BLaER1 treated with 17β-estradiol and CSF1 and Interleukin-3, amounts not matched to agents 10 nM and 100 nM (cell line): ENCODE measurements at regions not wholly inside any gene's neighbourhood (a gene's known extent, or its start where the extent isn't known, plus 50 kb on each side); places are given as distances from the start of the nearest gene placed in this dataset.

Experiments used
- H3K27ac ChIP-seq, 11 experiments: shearing (Covaris generic); formaldehyde crosslinking; 2 replicates each; pipeline ENCODE4 v1.8.1; 2022
- H3K27me3 ChIP-seq, 11 experiments: shearing (Covaris generic); formaldehyde crosslinking; 2 replicates each; pipeline ENCODE4 v1.8.1; 2022
- H3K36me3 ChIP-seq, 11 experiments: shearing (Covaris generic); formaldehyde crosslinking; 2 replicates each; pipeline ENCODE4 v1.8.1; 2022
- H3K4me1 ChIP-seq, 10 experiments: shearing (Covaris generic); formaldehyde crosslinking; 2 replicates each; pipeline ENCODE4 v1.8.1; 2022
- H3K4me2 ChIP-seq, 11 experiments: shearing (Covaris generic); formaldehyde crosslinking; 2 replicates each; pipeline ENCODE4 v1.8.1; 2022
- H3K4me3 ChIP-seq, 10 experiments: shearing (Covaris generic); formaldehyde crosslinking; 2 replicates each; pipeline ENCODE4 v1.8.1; 2022
- H3K9ac ChIP-seq, 11 experiments: shearing (Covaris generic); formaldehyde crosslinking; 2 replicates each; pipeline ENCODE4 v1.8.1; 2022
- H3K9me3 ChIP-seq, 11 experiments: shearing (Covaris generic); formaldehyde crosslinking; replicated peaks in 1 of 11; 2 replicates each; pipeline ENCODE4 v1.8.1; 2022
- H4K20me1 ChIP-seq, 11 experiments: shearing (Covaris generic); formaldehyde crosslinking; 2 replicates each; pipeline ENCODE4 v1.8.1; 2022
- Cebpa-rat ChIP-seq, 11 experiments: shearing (Covaris generic); IDR thresholded peaks; 2 replicates each; pipeline ENCODE4 v1.8.1; 2022

GRCh38 chr12:75577812-75578211 is 66.4 kb upstream of the KRR1 start:
- Histone ChIP-seq H3K27ac (no peak overlapping the region), H3K4me3 (no peak overlapping the region), H3K9me3 (0 out of 22 replicates have a peak, but pooled peaks cover 0 to under 1% (median 0%) of the 10 kb centered on the region in 11 experiments), H3K36me3 (no peaks in the 10 kb centered on the region), H3K27me3 (no peaks in the 10 kb centered on the region), H3K4me2 (no peak overlapping the region), H3K9ac (no peak overlapping the region), H3K4me1 (peaks cover 0 to 13% (median 3%) of the 10 kb centered on the region in 10 experiments; a peak in 7 of 20 replicates), H4K20me1 (no peaks in the 10 kb centered on the region)
- 0 out of 22 replicates have a peak, but pooled peaks of 1 of the 11 experiments have one; percentile 19 for TF ChIP-seq Cebpa-rat (IDR thresholded peaks at IDR 0.05)

GRCh38 chr12:75571656-75572205 is 60.3 kb upstream of the KRR1 start:
- Histone ChIP-seq H3K27me3 (no peaks in the 10 kb centered on the region), H3K36me3 (no peaks in the 10 kb centered on the region), H3K9me3 (peaks cover 0 to 7% (median 0%) of the 10 kb centered on the region in 11 experiments; a peak in 2 of 22 replicates), H3K27ac (no peak overlapping the region), H3K4me2 (no peak overlapping the region), H4K20me1 (no peaks in the 10 kb centered on the region), H3K4me1 (peaks cover 0 to 7% (median 0%) of the 10 kb centered on the region in 10 experiments; a peak in 4 of 20 replicates), H3K4me3 (no peak overlapping the region), H3K9ac (no peak overlapping the region)
- no peak for TF ChIP-seq Cebpa-rat (IDR thresholded peaks at IDR 0.05)

- no peaks in the 10 kb centered on the region for H4K20me1 ChIP-seq
- H3K4me1 ChIP-seq = peaks cover 0 to 7% (median 0%) of the 10 kb centered on the region in 10 experiments; a peak in 4 of 20 replicates
- peaks cover 2 to 12% (median 4%) of the 10 kb centered on the region in 11 experiments; a peak in 15 of 22 replicates for H3K9me3 ChIP-seq
- H3K27me3 ChIP-seq = no peaks in the 10 kb centered on the region
- H3K36me3 ChIP-seq = no peaks in the 10 kb centered on the region
- H3K4me3 ChIP-seq = no peak overlapping the region
- H3K4me2 ChIP-seq = no peak overlapping the region
- no peak overlapping the region for H3K9ac ChIP-seq
- H3K27ac ChIP-seq = no peak overlapping the region
- TF ChIP-seq Cebpa-rat (IDR thresholded peaks at IDR 0.05) = no peak
Measured at GRCh38 chr12:75571204-75571603, 59.8 kb upstream of the KRR1 start.

- Histone ChIP-seq H4K20me1 (no peaks in the 10 kb centered on the region), H3K27me3 (no peaks in the 10 kb centered on the region), H3K9me3 (peaks cover 13 to 24% (median 18%) of the 10 kb centered on the region in 11 experiments; a peak in 21 of 22 replicates), H3K9ac (no peak overlapping the region), H3K4me1 (peaks cover 0 to 18% (median 9%) of the 10 kb centered on the region in 10 experiments; a peak in 10 of 20 replicates), H3K36me3 (no peaks in the 10 kb centered on the region), H3K27ac (no peak overlapping the region), H3K4me3 (no peak overlapping the region), H3K4me2 (peak overlapping the region in 1 of 11 experiments; percentile 22; a peak in 3 of 22 replicates)
- TF ChIP-seq Cebpa-rat (IDR thresholded peaks at IDR 0.05) = no peak
Measured at GRCh38 chr12:75568801-75569200, 57.4 kb upstream of the KRR1 start.

DNA sequence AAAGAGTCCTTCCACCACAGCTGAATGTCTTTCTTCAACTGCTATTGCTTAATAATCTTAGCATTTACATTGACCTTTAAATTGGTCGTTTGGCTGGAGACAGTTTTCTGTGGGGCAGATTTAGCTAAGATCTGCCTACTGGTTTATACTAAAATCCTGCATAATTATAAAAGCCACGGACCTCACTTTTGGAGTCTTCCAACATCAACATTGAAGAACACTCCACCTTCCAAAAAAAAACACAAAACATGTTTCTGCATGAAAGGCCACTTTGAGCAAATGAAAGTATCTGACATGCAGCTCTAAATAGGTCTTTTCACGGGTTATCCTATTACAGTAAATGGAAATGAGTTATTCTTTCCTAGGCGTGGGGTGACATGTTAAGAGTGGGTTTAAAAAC is 57.0 kb upstream of the KRR1 start:
- H3K9ac ChIP-seq = no peak overlapping the region
- H4K20me1 ChIP-seq = no peaks in the 10 kb centered on the region
- H3K36me3 ChIP-seq = no peaks in the 10 kb centered on the region
- H3K27me3 ChIP-seq = no peaks in the 10 kb centered on the region
- peaks cover 0 to 19% (median 9%) of the 10 kb centered on the region in 10 experiments; a peak in 10 of 20 replicates for H3K4me1 ChIP-seq
- H3K4me3 ChIP-seq = no peak overlapping the region
- peak overlapping the region in 2 of 11 experiments; percentile 6 to 22; a peak in 5 of 22 replicates for H3K4me2 ChIP-seq
- no peak overlapping the region for H3K27ac ChIP-seq
- peaks cover 13 to 24% (median 18%) of the 10 kb centered on the region in 11 experiments; a peak in 21 of 22 replicates for H3K9me3 ChIP-seq
- TF ChIP-seq Cebpa-rat (IDR thresholded peaks at IDR 0.05) = no peak

GRCh38 chr12:75565795-75566194 is 54.4 kb upstream of the KRR1 start:
- no peak for TF ChIP-seq Cebpa-rat (IDR thresholded peaks at IDR 0.05)
- Histone ChIP-seq H3K4me1 (peaks cover 0 to 30% (median 18%) of the 10 kb centered on the region in 10 experiments; a peak in 14 of 20 replicates), H3K9me3 (peaks cover 13 to 24% (median 17%) of the 10 kb centered on the region in 11 experiments; a peak in 21 of 22 replicates), H3K27me3 (no peaks in the 10 kb centered on the region), H4K20me1 (no peaks in the 10 kb centered on the region), H3K4me2 (no peak overlapping the region), H3K36me3 (no peaks in the 10 kb centered on the region), H3K9ac (no peak overlapping the region), H3K4me3 (no peak overlapping the region), H3K27ac (no peak overlapping the region)

DNA sequence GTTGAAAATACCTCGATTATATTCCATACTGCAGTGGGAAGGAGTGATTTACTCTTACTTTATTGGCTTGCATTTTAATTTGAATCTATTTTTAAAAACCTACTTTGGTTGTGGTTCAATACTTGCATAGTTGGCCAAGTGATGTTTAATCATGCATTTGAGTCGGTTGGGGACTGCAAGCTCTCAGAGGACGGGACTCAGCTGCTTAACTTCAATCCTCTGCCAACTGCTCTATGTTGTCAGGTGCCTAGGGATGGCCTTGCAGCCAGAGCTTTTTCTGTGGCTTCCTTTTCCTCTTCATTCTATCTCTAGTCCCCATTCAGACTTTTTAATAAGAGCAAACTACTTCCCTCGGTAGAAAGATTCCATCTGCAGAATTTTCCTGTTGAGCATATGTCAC is 53.4 kb upstream of the KRR1 start:
- Histone ChIP-seq H3K27ac (no peak overlapping the region), H3K9me3 (peaks cover 13 to 24% (median 17%) of the 10 kb centered on the region in 11 experiments; a peak in 21 of 22 replicates), H3K4me1 (peaks cover 0 to 30% (median 18%) of the 10 kb centered on the region in 10 experiments; a peak in 14 of 20 replicates), H3K27me3 (no peaks in the 10 kb centered on the region), H4K20me1 (no peaks in the 10 kb centered on the region), H3K36me3 (no peaks in the 10 kb centered on the region), H3K9ac (no peak overlapping the region), H3K4me2 (peak overlapping the region in 6 of 11 experiments; percentile 10 to 53 (median 28); a peak in 7 of 22 replicates), H3K4me3 (no peak overlapping the region)
- no peak for TF ChIP-seq Cebpa-rat (IDR thresholded peaks at IDR 0.05)

- Histone ChIP-seq H3K9ac (no peak overlapping the region), H3K36me3 (no peaks in the 10 kb centered on the region), H3K27me3 (no peaks in the 10 kb centered on the region), H3K27ac (no peak overlapping the region), H3K4me2 (peak overlapping the region in 5 of 11 experiments; percentile 15 to 53 (median 33); a peak in 7 of 22 replicates), H3K9me3 (peaks cover 13 to 24% (median 17%) of the 10 kb centered on the region in 11 experiments; a peak in 21 of 22 replicates), H3K4me3 (no peak overlapping the region), H4K20me1 (no peaks in the 10 kb centered on the region), H3K4me1 (peaks cover 0 to 30% (median 18%) of the 10 kb centered on the region in 10 experiments; a peak in 14 of 20 replicates)
- TF ChIP-seq Cebpa-rat (IDR thresholded peaks at IDR 0.05) = no peak
Measured at GRCh38 chr12:75564398-75564797, 53.0 kb upstream of the KRR1 start.

DNA sequence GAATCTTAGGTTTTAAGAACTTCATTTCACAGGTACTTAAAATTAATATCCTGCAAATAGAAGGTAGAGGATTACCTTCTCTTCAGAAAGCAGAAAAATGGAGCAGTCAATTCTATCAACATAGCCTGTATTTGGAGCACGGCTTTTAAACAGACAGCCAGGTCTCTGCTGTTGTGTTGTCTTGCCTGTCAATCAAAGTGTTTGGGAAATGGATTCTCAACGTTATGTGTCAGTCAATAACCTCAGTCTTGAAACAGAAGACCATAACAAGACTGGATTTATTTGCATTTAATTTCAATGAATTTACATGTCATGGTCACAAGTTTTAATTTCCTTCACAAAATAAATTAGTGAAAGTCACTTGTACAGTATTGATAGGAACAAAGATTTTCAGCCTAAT is 51.9 kb upstream of the KRR1 start:
- Histone ChIP-seq H3K4me3 (no peak overlapping the region), H3K27ac (no peak overlapping the region), H3K27me3 (no peaks in the 10 kb centered on the region), H3K9ac (no peak overlapping the region), H3K36me3 (no peaks in the 10 kb centered on the region), H3K9me3 (peaks cover 13 to 24% (median 17%) of the 10 kb centered on the region in 11 experiments; a peak in 21 of 22 replicates), H3K4me1 (peaks cover 0 to 30% (median 18%) of the 10 kb centered on the region in 10 experiments; a peak in 14 of 20 replicates), H4K20me1 (no peaks in the 10 kb centered on the region), H3K4me2 (no peak overlapping the region)
- no peak for TF ChIP-seq Cebpa-rat (IDR thresholded peaks at IDR 0.05)
